HCT116 (cell line): ENCODE measurements at regions not wholly inside any gene's neighbourhood (a gene's known extent, or its start where the extent isn't known, plus 50 kb on each side); places are given as distances from the start of the nearest gene placed in this dataset.

Source experiments
- ATF3 ChIP-seq: IDR thresholded peaks from 2 replicates; pipeline ENCODE4 v1.6.1; 2012
- CTCF ChIP-seq, 3 experiments: fragments of 200-600 bp in 1 of 3; sonication (generic) in 1 of 3; IDR thresholded peaks in 2 of 3; conservative IDR thresholded peaks in 1 of 3; 2 replicates each; pipeline ENCODE4 v1.5.1; 2012 to 2017; ENCODE audit warnings: low read depth in 2 of 3, low read length in 2 of 3, antibody characterized with exemption in 1 of 3, borderline replicate concordance in 1 of 3, control low read depth in 1 of 3, mild to moderate bottlenecking in 1 of 3, mixed read lengths in 1 of 3, mixed run types in 1 of 3, moderate library complexity in 1 of 3; ENCODE audit not compliant: insufficient read depth in 1 of 3
- EZH2 ChIP-seq: fragments of 200-600 bp; sonication (generic); IDR thresholded peaks from 2 replicates; pipeline ENCODE4 v1.6.1; 2017; ENCODE audit warnings: antibody characterized with exemption, mixed run types
- EZH2phosphoT487 ChIP-seq: fragments of 200-600 bp; IDR thresholded peaks from 2 replicates; pipeline ENCODE4 v1.6.1; 2018; ENCODE audit warnings: antibody characterized with exemption, borderline replicate concordance
- POLR2A ChIP-seq: IDR thresholded peaks from 2 replicates; pipeline ENCODE4 v1.7.0; 2011; ENCODE audit warnings: borderline replicate concordance; ENCODE audit not compliant: insufficient read depth, insufficient read length; ENCODE audit errors: extremely low read depth
- POLR2AphosphoS5 ChIP-seq: IDR thresholded peaks from 2 replicates; pipeline ENCODE4 v1.6.1; 2011; ENCODE audit warnings: mild to moderate bottlenecking, low read depth, low read length, moderate library complexity
- RAD21 ChIP-seq: IDR thresholded peaks from 2 replicates; pipeline ENCODE4 v1.6.1; 2012; ENCODE audit warnings: low read depth, mild to moderate bottlenecking
- REST ChIP-seq: IDR thresholded peaks from 2 replicates; pipeline ENCODE4 v1.6.1; 2012; ENCODE audit warnings: low read depth
- SIN3A ChIP-seq: IDR thresholded peaks from 2 replicates; pipeline ENCODE4 v1.6.1; 2012; ENCODE audit warnings: low read depth
- SRF ChIP-seq: IDR thresholded peaks from 2 replicates; pipeline ENCODE4 v1.6.1; 2012; ENCODE audit warnings: low read depth
- YY1 ChIP-seq: IDR thresholded peaks from 2 replicates; pipeline ENCODE4 v1.6.1; 2011; ENCODE audit warnings: low read length, low read depth, moderate library complexity, mild to moderate bottlenecking; ENCODE audit not compliant: insufficient replicate concordance; ENCODE audit errors: extremely low read depth

- TF ChIP-seq POLR2AphosphoS5 (no peak), YY1 (no peak), CTCF (IDR thresholded peaks at IDR 0.05 in 2 of 3, conservative IDR thresholded peaks at IDR 0.05 in 1 of 3; ENCODE audit: borderline replicate concordance in 1 of 3, insufficient read depth in 1 of 3, low read depth in 2 of 3, low read length in 2 of 3) (no peak), SRF (no peak), EZH2 (no peak), SIN3A (no peak), EZH2phosphoT487 (no peak), REST (no peak), ATF3 (no peak), POLR2A (no peak), RAD21 (no peak)
Observed at GRCh38 chr3:139239550-139239949, 104.3 kb upstream of the MRPS22 start.
